ENCODE measurements at regions not wholly inside any gene's neighbourhood (a gene's known extent, or its start where the extent isn't known, plus 50 kb on each side); places are given as distances from the start of the nearest gene placed in this dataset.
"Not testable (repeated sequence)": the region's sequence is repeated elsewhere in the genome, so short reads cannot be mapped to it uniquely, and the experiment has no call there.

- TF ChIP-seq CTCF (IDR thresholded peaks at IDR 0.05; ENCODE audit: extremely low read depth, missing control alignments) = no peak
- DNase-seq (ENCODE audit: low spot score) = no peak
Observed at GRCh38 chr7:25056368-25056767, 68.7 kb downstream of the CYCS start.

DNA sequence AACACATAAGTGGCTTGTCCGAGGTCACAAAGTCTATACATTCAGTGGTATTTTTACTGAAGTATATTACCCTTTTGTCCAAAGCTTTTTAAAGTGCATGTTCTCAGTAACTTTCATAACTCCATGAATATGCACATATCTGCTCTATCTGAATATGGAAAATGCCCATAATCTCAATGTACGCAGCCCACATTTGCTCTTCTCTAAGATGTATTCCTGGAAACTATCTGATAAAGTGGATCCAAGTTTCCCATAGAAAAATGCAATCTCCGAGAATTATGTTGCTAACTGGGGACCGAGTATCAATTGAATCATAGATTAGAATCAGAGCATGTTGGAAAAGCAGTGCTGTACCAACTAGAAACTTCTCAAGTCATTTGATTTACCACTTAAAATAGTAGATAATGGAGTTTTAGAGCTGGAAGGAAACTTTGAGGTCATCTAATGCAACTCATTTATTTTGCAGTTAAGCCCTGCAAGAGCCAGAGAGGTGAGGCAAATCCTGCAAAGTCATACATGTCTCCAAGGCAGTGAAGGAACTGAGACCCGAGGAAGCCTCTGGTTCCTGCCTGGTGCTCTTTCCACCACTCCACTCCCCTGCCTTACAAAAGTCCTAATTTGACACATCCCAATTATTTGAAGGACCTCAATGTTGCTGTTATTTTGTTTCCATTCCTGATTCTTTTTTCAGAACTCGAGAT is 69.4 kb downstream of the CYCS start:
- TF ChIP-seq CTCF (IDR thresholded peaks at IDR 0.05; ENCODE audit: extremely low read depth, missing control alignments) = no peak
- DNase-seq (ENCODE audit: low spot score) = no peak

DNA sequence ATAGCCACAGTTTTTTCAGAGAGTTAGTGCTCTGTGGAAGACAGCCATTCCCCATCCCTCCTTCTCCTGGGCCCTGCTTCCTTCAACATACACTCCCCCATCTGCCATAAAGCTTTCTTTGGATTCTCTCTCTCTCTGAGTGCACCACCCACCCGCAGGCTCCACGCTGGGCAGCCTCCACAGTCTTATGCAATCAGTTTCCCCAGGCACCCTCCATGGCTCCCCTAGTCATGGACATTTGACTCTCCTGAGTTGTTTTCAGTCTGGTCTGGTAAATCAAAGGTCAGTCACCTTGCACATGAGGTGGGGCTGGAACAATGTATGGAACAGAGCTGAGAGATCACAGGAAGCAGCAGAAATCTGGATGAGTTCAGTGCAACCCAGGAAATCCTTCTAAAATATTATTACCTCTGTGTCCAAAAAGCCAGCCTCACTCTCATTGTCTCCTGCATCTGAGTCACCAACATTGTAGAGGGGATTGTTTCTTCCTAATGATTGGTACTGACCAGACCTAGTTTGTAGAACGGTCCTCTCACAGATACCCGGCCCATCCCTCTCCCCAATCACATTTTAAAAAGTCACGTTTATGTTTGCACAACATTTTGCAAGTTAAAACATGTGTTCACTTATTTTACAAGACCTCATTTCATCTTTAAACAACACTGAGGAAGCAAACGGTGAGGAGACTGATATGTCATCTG is 70.1 kb downstream of the CYCS start:
- no peak for DNase-seq (ENCODE audit: low spot score)
- TF ChIP-seq CTCF (IDR thresholded peaks at IDR 0.05; ENCODE audit: extremely low read depth, missing control alignments) = no peak

DNA sequence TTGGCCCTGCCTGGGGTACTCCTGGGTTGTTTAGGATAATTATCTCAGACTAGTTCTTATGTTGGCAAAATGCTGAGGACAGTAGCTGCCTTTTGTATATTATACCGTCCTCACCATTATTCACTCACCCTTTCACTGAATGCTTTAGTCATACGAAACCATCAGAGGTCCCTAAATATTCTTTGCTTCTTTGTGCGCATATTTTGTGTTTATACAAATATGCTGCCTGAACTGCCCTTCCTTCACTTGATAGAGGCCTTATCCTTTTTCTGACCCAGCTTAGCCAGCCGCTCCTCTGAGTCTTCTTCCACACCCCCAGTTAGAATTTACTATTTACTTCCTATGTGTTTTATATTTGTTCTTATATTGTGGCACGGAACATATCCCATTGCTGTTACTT is 70.2 kb upstream of the OSBPL3 start:
- TF ChIP-seq CTCF (IDR thresholded peaks at IDR 0.05; ENCODE audit: extremely low read depth, missing control alignments) = no peak
- no peak for DNase-seq (ENCODE audit: low spot score)

- DNase-seq (ENCODE audit: low spot score) = no peak
Observed at GRCh38 chr7:25048444-25048834, 68.5 kb upstream of the OSBPL3 start.

DNA sequence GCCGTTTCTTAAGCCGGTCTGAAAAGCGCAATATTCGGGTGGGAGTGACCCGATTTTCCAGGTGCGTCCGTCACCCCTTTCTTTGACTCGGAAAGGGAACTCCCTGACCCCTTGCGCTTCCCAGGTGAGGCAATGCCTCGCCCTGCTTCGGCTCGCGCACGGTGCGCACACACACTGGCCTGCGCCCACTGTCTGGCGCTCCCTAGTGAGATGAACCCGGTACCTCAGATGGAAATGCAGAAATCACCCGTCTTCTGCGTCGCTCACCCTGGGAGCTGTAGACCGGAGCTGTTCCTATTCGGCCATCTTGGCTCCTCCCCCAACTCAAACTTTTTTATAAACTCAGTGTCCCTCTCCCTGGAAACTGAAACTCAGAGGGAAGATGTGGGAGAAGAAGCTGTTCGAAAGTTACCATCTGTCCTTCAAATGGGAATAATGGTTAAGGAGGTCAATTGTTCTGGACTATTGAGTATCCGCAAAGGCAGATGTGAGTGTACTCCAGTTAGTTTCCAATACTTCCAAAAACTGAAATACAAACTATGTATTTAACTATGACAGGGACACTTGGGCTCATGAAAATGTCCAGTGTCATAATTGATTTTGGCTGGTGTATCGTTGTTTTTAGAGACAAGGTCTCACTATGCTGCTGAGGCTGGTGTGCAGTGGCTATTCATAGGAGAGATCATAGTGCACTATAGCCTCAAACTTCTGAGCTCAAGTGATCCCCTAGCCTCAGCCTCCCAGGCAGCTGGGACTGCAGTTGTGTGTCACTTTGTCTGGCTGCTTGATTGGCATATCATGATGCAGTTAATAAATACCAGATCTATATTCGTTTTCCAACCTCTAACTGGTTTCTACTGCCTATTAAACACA is 67.8 kb upstream of the OSBPL3 start:
- DNase-seq (ENCODE audit: low spot score) = not testable (repeated sequence)

More at GRCh38 chr7:25048444-25048834, 68.5 kb upstream of the OSBPL3 start:
- no peak for TF ChIP-seq CTCF (IDR thresholded peaks at IDR 0.05; ENCODE audit: extremely low read depth, missing control alignments)

- no peak for TF ChIP-seq CTCF (IDR thresholded peaks at IDR 0.05; ENCODE audit: extremely low read depth, missing control alignments)
- no peak for DNase-seq (ENCODE audit: low spot score)
Observed at GRCh38 chr7:25037325-25037724, 57.3 kb upstream of the OSBPL3 start.
